ENCODE measurements at regions not wholly inside any gene's neighbourhood (a gene's known extent, or its start where the extent isn't known, plus 50 kb on each side); places are given as distances from the start of the nearest gene placed in this dataset.

DNA sequence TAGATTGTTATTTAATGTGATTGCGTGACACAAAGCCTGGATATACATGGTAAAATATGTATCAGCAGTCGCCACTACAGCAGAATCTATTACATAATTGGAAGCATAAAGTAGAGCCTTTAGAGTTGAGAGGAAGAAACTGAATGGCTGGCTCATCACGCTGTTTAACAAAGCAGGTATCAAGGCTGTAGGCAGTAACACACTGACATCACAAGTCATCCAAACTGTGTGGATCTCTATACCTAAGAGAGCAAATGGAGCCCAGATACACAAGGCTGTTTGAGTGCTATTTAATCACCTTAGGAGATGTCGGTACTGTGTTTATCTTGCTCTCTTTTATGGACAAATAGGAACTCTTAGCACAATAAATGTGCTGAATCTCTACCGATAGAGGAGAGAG, 864.4 kb downstream of the VGLL3 start:
- TF ChIP-seq, protein P1, sequence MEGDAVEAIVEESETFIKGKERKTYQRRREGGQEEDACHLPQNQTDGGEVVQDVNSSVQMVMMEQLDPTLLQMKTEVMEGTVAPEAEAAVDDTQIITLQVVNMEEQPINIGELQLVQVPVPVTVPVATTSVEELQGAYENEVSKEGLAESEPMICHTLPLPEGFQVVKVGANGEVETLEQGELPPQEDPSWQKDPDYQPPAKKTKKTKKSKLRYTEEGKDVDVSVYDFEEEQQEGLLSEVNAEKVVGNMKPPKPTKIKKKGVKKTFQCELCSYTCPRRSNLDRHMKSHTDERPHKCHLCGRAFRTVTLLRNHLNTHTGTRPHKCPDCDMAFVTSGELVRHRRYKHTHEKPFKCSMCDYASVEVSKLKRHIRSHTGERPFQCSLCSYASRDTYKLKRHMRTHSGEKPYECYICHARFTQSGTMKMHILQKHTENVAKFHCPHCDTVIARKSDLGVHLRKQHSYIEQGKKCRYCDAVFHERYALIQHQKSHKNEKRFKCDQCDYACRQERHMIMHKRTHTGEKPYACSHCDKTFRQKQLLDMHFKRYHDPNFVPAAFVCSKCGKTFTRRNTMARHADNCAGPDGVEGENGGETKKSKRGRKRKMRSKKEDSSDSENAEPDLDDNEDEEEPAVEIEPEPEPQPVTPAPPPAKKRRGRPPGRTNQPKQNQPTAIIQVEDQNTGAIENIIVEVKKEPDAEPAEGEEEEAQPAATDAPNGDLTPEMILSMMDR (IDR thresholded peaks at IDR 0.05), result no peak
- TF ChIP-seq POLR2A (IDR thresholded peaks at IDR 0.05), result no peak

Measured in Peyer's patch (tissue), 4 donors.